ENCODE measurements at regions not wholly inside any gene's neighbourhood (a gene's known extent, or its start where the extent isn't known, plus 50 kb on each side); places are given as distances from the start of the nearest gene placed in this dataset.

DNA sequence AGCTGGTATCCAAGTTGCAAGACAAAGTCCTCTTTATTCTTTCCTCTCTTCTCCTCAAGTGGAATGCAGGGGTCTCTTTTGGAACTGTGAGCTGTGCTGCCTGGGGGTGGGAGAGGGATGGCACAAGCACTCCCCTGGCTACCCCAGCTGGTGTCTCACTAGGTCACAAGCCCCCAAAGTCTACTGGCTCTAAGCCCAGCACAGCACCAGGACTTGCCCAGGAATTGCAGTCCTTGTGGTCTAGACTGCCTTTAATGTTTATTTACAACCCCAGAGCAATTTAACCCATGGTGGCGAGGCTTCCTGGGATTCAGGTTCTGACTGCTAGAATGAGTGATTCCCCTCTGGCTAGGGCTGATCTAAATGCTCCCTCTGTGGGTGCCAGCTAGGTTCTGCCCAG lies 199.0 kb upstream of the STK17B start:
- H3K4me2 ChIP-seq (ENCODE audit: extremely low read depth, insufficient read depth, low read length): no peak overlapping the region
- no peak overlapping the region for H3K27ac ChIP-seq (ENCODE audit: insufficient read depth, low read length)
- no peaks in the 10 kb centered on the region for H3K79me2 ChIP-seq (ENCODE audit: control insufficient read depth, insufficient read depth, low read length)
- H4K20me1 ChIP-seq (ENCODE audit: control insufficient read depth, extremely low read depth, insufficient read depth, low read length): no peaks in the 10 kb centered on the region
- no peak overlapping the region for H3K4me3 ChIP-seq (replicated peaks in 1 of 4; ENCODE audit: control extremely low read depth in 1 of 4, insufficient read depth in 1 of 4, low read depth in 3 of 4, low read length in 4 of 4)
- H3K27me3 ChIP-seq (ENCODE audit: control insufficient read depth, insufficient read depth, low read length): no peaks in the 10 kb centered on the region
- no peak overlapping the region for H2AFZ ChIP-seq (ENCODE audit: low read length)
- H3K4me1 ChIP-seq (ENCODE audit: control insufficient read depth, extremely low read depth, insufficient read depth, low read length): no peaks in the 10 kb centered on the region
- no peak for TF ChIP-seq EZH2 (IDR thresholded peaks at IDR 0.05; ENCODE audit: low read length, missing control alignments)
- TF ChIP-seq, protein P1, sequence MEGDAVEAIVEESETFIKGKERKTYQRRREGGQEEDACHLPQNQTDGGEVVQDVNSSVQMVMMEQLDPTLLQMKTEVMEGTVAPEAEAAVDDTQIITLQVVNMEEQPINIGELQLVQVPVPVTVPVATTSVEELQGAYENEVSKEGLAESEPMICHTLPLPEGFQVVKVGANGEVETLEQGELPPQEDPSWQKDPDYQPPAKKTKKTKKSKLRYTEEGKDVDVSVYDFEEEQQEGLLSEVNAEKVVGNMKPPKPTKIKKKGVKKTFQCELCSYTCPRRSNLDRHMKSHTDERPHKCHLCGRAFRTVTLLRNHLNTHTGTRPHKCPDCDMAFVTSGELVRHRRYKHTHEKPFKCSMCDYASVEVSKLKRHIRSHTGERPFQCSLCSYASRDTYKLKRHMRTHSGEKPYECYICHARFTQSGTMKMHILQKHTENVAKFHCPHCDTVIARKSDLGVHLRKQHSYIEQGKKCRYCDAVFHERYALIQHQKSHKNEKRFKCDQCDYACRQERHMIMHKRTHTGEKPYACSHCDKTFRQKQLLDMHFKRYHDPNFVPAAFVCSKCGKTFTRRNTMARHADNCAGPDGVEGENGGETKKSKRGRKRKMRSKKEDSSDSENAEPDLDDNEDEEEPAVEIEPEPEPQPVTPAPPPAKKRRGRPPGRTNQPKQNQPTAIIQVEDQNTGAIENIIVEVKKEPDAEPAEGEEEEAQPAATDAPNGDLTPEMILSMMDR (conservative IDR thresholded peaks at IDR 0.05 in 1 of 2, IDR thresholded peaks at IDR 0.05 in 1 of 2; ENCODE audit: low read depth in 1 of 2, low read length in 2 of 2): no peak
- no peaks in the 10 kb centered on the region for H3K9me3 ChIP-seq (ENCODE audit: control insufficient read depth, insufficient read depth, low read depth, low read length)
- H3K9ac ChIP-seq (ENCODE audit: insufficient read depth, low read length): no peak overlapping the region
- peak in 1 of 2 donors; percentile 48 for DNase-seq (ENCODE audit: low read depth in 2 of 2)
- no peaks in the 10 kb centered on the region for H3K36me3 ChIP-seq (ENCODE audit: control insufficient read depth, insufficient read depth, low read length)

DNA sequence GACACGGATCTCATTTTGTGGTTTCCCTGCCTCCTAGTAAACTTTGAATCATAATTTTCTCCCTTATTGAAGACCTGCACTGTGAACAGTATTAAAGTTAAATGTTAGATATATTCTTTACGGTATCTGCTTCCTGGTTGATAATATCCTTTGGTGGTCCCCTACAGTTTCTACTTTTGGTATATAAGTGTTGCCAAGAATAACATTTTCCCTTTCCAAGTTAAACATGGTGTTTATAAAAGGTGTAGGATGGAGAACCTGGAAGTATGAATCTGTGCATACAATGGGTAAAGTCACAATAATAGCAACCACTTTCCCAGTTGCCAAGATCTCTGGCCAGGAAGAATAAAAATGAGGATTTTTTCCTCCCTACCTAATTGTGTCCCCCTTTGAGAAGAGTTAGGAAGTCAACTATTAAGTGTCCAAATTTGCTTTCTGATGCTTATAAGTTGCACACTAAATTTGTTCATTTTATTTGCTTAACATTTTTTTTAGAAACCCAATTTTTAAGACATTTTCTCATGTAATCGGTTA lies 201.0 kb upstream of the STK17B start:
- no peaks in the 10 kb centered on the region for H3K79me2 ChIP-seq (ENCODE audit: control insufficient read depth, insufficient read depth, low read length)
- H3K9me3 ChIP-seq (ENCODE audit: control insufficient read depth, insufficient read depth, low read depth, low read length): no peaks in the 10 kb centered on the region
- no peaks in the 10 kb centered on the region for H3K27me3 ChIP-seq (ENCODE audit: control insufficient read depth, insufficient read depth, low read length)
- H3K9ac ChIP-seq (ENCODE audit: insufficient read depth, low read length): no peak overlapping the region
- no peak overlapping the region for H3K27ac ChIP-seq (ENCODE audit: insufficient read depth, low read length)
- no peak overlapping the region for H3K4me2 ChIP-seq (ENCODE audit: extremely low read depth, insufficient read depth, low read length)
- H3K36me3 ChIP-seq (ENCODE audit: control insufficient read depth, insufficient read depth, low read length): no peaks in the 10 kb centered on the region
- H3K4me1 ChIP-seq (ENCODE audit: control insufficient read depth, extremely low read depth, insufficient read depth, low read length): no peaks in the 10 kb centered on the region
- DNase-seq (ENCODE audit: low read depth in 2 of 2): peak in 1 of 2 donors; percentile 31
- H4K20me1 ChIP-seq (ENCODE audit: control insufficient read depth, extremely low read depth, insufficient read depth, low read length): no peaks in the 10 kb centered on the region
- no peak overlapping the region for H3K4me3 ChIP-seq (replicated peaks in 1 of 4; ENCODE audit: control extremely low read depth in 1 of 4, insufficient read depth in 1 of 4, low read depth in 3 of 4, low read length in 4 of 4)
- no peak overlapping the region for H2AFZ ChIP-seq (ENCODE audit: low read length)
- no peak for TF ChIP-seq EZH2 (IDR thresholded peaks at IDR 0.05; ENCODE audit: low read length, missing control alignments)
- TF ChIP-seq, protein P1 (conservative IDR thresholded peaks at IDR 0.05 in 1 of 2, IDR thresholded peaks at IDR 0.05 in 1 of 2; ENCODE audit: low read depth in 1 of 2, low read length in 2 of 2): no peak

DNA sequence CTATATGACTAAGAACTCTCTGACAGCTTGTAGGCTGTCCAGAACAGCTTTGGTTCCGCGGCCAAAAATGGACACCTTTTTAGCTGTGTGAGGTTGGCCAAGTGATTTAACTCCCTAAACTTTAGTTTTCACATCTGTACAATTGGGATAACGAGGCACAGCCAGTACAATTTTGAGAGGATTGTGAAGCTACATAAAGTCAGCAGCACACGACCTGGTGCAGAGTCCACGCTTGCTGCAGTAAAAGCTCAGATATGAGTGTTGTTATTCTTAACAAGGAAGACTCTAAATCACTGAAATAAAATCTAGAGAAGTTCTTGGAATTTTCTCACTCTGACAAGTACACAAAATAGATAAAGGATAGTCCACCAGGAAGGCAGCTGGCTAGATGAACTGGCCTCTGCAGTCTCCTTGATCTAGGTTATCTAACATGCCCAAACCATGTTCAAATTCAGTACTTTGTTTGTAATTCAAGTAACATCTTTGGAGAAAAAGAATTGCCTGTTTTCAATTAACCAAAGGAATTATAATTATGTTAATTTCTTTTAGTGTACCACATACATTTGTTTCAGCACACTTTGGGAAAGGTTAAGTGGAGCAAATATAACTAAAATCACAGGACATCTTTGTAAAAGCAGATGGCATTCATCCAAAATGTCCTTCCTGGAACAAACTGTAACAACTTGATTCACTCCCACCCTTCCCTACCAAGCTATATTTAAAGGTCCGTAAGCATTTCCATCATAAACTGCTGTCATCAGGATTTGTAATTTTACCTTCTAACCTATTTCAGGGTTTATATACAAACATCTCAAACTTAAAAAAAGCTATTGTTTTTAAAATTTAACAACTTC lies 201.7 kb upstream of the STK17B start:
- no peak overlapping the region for H3K27ac ChIP-seq (ENCODE audit: insufficient read depth, low read length)
- no peak overlapping the region for H3K4me2 ChIP-seq (ENCODE audit: extremely low read depth, insufficient read depth, low read length)

More for the DNA sequence above, 201.7 kb upstream of the STK17B start:
- H3K9ac ChIP-seq (ENCODE audit: insufficient read depth, low read length): no peak overlapping the region
- DNase-seq (ENCODE audit: low read depth in 2 of 2): peak; percentile 12 to 31
- H2AFZ ChIP-seq (ENCODE audit: low read length): no peak overlapping the region
- no peaks in the 10 kb centered on the region for H3K79me2 ChIP-seq (ENCODE audit: control insufficient read depth, insufficient read depth, low read length)
- H3K4me1 ChIP-seq (ENCODE audit: control insufficient read depth, extremely low read depth, insufficient read depth, low read length): no peaks in the 10 kb centered on the region
- no peaks in the 10 kb centered on the region for H3K36me3 ChIP-seq (ENCODE audit: control insufficient read depth, insufficient read depth, low read length)
- H3K27me3 ChIP-seq (ENCODE audit: control insufficient read depth, insufficient read depth, low read length): no peaks in the 10 kb centered on the region
- H3K4me3 ChIP-seq (replicated peaks in 1 of 4; ENCODE audit: control extremely low read depth in 1 of 4, insufficient read depth in 1 of 4, low read depth in 3 of 4, low read length in 4 of 4): no peak overlapping the region
- TF ChIP-seq, protein P1 (conservative IDR thresholded peaks at IDR 0.05 in 1 of 2, IDR thresholded peaks at IDR 0.05 in 1 of 2; ENCODE audit: low read depth in 1 of 2, low read length in 2 of 2): no peak
- TF ChIP-seq EZH2 (IDR thresholded peaks at IDR 0.05; ENCODE audit: low read length, missing control alignments): no peak
- no peaks in the 10 kb centered on the region for H3K9me3 ChIP-seq (ENCODE audit: control insufficient read depth, insufficient read depth, low read depth, low read length)
- H4K20me1 ChIP-seq (ENCODE audit: control insufficient read depth, extremely low read depth, insufficient read depth, low read length): no peaks in the 10 kb centered on the region
